Mammary epithelial cell (primary cell): ENCODE measurements at regions not wholly inside any gene's neighbourhood (a gene's known extent, or its start where the extent isn't known, plus 50 kb on each side); places are given as distances from the start of the nearest gene placed in this dataset.

Source experiments
- EZH2 ChIP-seq: IDR thresholded peaks from 2 replicates; pipeline ENCODE4 v1.6.1; 2012; ENCODE audit warnings: low read length, inconsistent platforms, borderline replicate concordance
- TF ChIP-seq, protein P1 (sequence below), 2 donors: IDR thresholded peaks in 1 of 2; conservative IDR thresholded peaks in 1 of 2; 2 replicates each; pipeline ENCODE4 v1.5.1; 2011 to 2012; ENCODE audit warnings: inconsistent platforms in 2 of 2, low read length in 2 of 2, mild to moderate bottlenecking in 2 of 2, control low read depth in 1 of 2, low read depth in 1 of 2; ENCODE audit not compliant: insufficient read depth in 1 of 2; ENCODE audit errors: extremely low read depth in 1 of 2

DNA sequence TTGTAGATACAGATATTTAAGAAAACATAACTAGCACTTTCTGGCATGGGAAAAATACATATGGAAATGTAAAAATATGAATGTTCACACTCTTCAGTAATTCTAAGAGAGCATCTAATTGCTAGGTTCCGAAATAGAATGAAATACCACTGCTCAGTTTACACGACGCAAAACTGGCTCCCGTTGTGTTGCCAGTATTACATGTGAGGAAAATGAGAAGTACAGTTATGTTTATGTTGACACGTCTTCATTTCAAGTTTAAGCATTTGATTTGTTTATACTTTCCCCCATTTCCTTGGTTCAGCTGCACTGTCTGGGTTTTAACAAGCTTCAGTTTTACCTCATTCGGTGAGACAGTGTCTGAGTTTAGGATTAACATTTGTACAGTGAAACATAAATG lies 275.8 kb upstream of the SEMA3D start:
- TF ChIP-seq EZH2 = no peak
- TF ChIP-seq, protein P1, sequence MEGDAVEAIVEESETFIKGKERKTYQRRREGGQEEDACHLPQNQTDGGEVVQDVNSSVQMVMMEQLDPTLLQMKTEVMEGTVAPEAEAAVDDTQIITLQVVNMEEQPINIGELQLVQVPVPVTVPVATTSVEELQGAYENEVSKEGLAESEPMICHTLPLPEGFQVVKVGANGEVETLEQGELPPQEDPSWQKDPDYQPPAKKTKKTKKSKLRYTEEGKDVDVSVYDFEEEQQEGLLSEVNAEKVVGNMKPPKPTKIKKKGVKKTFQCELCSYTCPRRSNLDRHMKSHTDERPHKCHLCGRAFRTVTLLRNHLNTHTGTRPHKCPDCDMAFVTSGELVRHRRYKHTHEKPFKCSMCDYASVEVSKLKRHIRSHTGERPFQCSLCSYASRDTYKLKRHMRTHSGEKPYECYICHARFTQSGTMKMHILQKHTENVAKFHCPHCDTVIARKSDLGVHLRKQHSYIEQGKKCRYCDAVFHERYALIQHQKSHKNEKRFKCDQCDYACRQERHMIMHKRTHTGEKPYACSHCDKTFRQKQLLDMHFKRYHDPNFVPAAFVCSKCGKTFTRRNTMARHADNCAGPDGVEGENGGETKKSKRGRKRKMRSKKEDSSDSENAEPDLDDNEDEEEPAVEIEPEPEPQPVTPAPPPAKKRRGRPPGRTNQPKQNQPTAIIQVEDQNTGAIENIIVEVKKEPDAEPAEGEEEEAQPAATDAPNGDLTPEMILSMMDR (conservative IDR thresholded peaks at IDR 0.05 in 1 of 2, IDR thresholded peaks at IDR 0.05 in 1 of 2; ENCODE audit: extremely low read depth in 1 of 2, insufficient read depth in 1 of 2, low read depth in 1 of 2, low read length in 2 of 2) = no peak
